Mucosa of stomach (tissue), 1 donor: ENCODE measurements at regions not wholly inside any gene's neighbourhood (a gene's known extent, or its start where the extent isn't known, plus 50 kb on each side); places are given as distances from the start of the nearest gene placed in this dataset.

Source experiments
- H3K27me3 ChIP-seq: one replicate; pipeline ENCODE4 v1.7.0; 2013; ENCODE audit warnings: mild to moderate bottlenecking, low read length; ENCODE audit not compliant: control insufficient read depth, insufficient read depth
- H3K36me3 ChIP-seq: one replicate; pipeline ENCODE4 v1.7.0; 2013; ENCODE audit warnings: low read length; ENCODE audit not compliant: control insufficient read depth, insufficient read depth
- H3K4me1 ChIP-seq: one replicate; pipeline ENCODE4 v1.7.0; 2013; ENCODE audit warnings: mild to moderate bottlenecking, low read length; ENCODE audit not compliant: control insufficient read depth, insufficient read depth
- H3K4me3 ChIP-seq: one replicate; pipeline ENCODE4 v1.7.0; 2013; ENCODE audit warnings: low read length
- H3K9ac ChIP-seq: one replicate; pipeline ENCODE4 v1.7.0; 2013; ENCODE audit warnings: mild to moderate bottlenecking, low read length, moderate library complexity
- H3K9me3 ChIP-seq: one replicate; pipeline ENCODE4 v1.7.0; 2013; ENCODE audit warnings: mild to moderate bottlenecking, low read length, moderate library complexity; ENCODE audit not compliant: control insufficient read depth
- donor health status: Pancreatic carcinoma.

DNA sequence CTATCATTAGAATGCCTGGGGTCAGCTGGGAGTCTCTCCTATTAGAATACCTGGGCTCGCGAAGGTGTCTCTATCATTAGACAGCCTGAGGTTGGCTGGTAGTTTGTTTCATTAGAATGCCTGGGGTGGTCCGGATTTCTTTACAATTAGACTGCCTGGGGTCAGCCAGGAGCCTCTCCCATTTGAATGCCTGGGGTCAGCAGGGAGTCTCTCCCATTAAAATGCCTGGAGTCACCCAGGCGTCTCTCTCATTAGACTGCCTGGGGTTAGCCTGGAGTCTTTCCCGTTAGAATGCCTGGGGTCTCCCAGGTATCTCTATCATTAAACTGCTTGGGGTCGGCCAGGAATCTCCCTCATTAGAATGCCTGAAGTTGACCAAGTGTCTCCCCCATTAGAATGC is 1458.3 kb downstream of the UQCRFS1 start:
- no peaks in the 10 kb centered on the region for H3K9me3 ChIP-seq
- no peaks in the 10 kb centered on the region for H3K36me3 ChIP-seq
- H3K4me3 ChIP-seq = no peak overlapping the region
- H3K27me3 ChIP-seq = no peaks in the 10 kb centered on the region
- no peak overlapping the region for H3K9ac ChIP-seq
- no peaks in the 10 kb centered on the region for H3K4me1 ChIP-seq

DNA sequence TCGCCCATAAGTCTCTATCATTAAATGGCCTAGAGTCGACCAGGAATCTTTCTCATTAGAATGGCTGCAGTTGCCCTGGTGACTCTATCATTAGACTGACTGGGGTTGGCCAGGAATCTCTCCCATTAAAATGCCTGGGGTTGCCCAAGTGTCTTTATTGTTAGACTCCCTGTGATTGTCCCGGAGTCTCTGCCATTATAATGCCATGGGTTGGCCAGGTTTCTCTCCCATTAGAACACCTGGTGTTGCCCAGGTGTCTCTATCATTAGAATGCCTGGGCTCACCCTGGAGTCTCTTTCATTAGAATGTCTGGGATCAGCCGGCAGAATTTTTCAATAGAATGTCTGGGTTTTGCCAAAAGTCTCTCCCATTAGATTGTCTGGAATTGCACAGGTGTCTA is 1459.3 kb downstream of the UQCRFS1 start:
- Histone ChIP-seq H3K36me3 (no peaks in the 10 kb centered on the region), H3K27me3 (no peaks in the 10 kb centered on the region)

DNA sequence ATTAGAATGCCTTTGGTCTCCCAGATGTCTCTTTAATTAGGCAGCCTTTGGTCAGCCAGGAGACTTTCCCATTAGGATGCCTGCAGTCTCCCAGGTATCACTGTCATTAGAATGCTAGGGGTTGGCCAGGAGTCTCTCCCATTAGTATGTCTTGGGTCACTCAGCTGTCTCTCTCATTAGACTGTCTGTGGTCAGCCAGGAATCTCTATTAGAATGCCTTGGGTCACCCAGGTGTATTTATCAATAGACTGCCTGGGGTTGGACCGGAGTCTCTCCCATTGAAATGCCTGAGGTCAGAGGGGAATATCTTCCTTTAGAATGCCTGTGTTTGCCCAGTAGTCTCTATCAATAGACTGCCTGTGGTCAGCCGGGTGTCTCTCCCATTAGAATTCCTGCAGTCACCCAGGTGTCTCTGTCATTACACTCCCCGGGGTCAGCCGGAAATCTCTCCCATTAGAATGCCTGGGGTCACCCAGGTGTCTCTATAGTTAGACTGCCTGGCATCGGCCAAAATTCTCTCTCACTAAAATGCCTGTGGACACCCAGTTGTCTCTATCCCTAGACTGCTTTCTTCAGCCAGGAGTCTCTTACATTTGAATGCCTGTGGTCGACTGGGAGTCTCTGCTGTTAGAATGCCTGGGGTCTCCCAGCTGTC is 1460.3 kb downstream of the UQCRFS1 start:
- no peaks in the 10 kb centered on the region for H3K27me3 ChIP-seq
- no peaks in the 10 kb centered on the region for H3K4me1 ChIP-seq
- H3K4me3 ChIP-seq = no peak overlapping the region
- no peak overlapping the region for H3K9ac ChIP-seq
- H3K36me3 ChIP-seq = no peaks in the 10 kb centered on the region
- H3K9me3 ChIP-seq = no peaks in the 10 kb centered on the region

More for the DNA sequence above, 1459.3 kb downstream of the UQCRFS1 start:
- H3K9ac ChIP-seq = no peak overlapping the region
- no peaks in the 10 kb centered on the region for H3K9me3 ChIP-seq
- H3K4me3 ChIP-seq = no peak overlapping the region
- H3K4me1 ChIP-seq = no peaks in the 10 kb centered on the region

DNA sequence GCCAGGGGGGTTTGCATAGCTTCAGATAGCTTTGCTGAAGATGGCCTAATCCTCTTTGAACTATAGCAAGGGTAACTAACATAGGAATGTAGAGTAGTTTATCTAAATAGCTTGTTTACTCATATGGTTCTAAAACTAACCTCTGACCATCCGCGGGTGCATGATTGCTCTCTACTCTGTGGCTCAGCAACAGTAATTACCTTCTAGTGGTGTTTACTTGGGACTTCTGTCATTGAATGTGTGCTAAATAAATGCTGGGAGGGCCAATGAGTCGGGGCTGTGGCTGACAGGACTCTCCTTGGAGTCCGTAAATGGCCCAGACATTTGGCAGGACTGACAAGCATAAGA is 1461.9 kb downstream of the UQCRFS1 start:
- Histone ChIP-seq H3K4me1 (no peaks in the 10 kb centered on the region), H3K4me3 (no peak overlapping the region), H3K27me3 (no peaks in the 10 kb centered on the region), H3K9me3 (no peaks in the 10 kb centered on the region), H3K9ac (no peak overlapping the region), H3K36me3 (no peaks in the 10 kb centered on the region)

DNA sequence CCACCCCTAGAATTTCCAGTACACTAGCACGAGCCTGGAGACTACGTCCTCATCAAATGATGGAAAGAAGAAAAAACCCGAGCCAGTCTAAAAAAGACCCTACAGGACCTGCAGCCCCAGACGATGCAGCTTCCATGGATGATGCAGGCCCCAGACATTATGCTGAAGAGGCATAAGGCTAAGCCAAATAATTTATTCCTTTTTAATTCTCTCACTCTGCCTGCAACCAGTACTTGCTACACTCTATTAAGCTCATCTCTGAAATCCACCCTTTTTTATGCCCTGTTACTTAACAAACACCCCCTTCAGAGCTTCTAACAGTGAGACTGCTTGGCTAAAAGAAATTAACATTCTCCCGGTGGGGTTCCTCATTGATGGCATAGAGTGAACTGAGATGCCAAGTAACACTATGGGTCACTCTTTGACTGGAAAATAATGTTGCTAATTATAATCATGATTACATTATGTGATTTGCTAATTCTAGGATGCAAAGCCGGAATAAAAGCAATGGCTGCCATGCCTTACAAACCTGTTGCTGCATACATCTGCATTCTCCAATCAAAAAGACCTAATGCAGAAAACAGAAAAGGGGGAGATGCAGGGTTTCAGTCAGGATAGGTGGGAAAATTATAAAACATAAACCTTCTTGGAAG is 1462.4 kb downstream of the UQCRFS1 start:
- Histone ChIP-seq H3K4me1 (no peaks in the 10 kb centered on the region), H3K36me3 (no peaks in the 10 kb centered on the region), H3K9ac (no peak overlapping the region), H3K27me3 (no peaks in the 10 kb centered on the region), H3K9me3 (no peaks in the 10 kb centered on the region), H3K4me3 (no peak overlapping the region)

DNA sequence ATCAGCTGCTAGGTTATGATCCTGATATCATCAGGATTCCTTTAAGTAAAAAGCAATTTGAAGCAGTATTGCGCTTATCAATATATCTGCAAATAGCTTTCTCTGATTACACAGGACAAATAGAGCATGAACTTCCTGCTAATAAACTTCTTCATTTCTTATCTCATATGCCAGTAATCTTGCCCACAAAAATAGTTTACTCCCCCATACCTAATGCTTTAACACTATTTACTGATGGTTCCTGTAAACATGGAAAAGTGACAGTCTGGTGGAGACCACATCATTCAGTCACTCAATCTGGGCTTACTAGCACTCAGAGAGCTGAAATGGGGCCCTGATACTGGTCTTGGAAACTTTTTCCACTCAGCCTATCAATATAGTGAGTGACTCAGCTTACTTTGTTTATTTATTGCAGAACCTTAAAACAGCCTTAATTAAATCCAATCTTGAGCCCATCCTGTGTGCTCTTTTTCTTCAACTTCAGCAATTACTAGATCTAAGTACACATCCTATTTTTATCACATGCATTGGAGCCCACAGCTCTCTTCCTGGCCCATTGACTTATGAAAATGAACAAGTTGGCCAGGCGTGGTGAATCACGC is 1464.3 kb downstream of the UQCRFS1 start:
- H3K27me3 ChIP-seq = no peaks in the 10 kb centered on the region
- no peak overlapping the region for H3K9ac ChIP-seq
- H3K4me3 ChIP-seq = no peak overlapping the region
- H3K36me3 ChIP-seq = no peaks in the 10 kb centered on the region
- H3K4me1 ChIP-seq = no peaks in the 10 kb centered on the region
- H3K9me3 ChIP-seq = no peaks in the 10 kb centered on the region

DNA sequence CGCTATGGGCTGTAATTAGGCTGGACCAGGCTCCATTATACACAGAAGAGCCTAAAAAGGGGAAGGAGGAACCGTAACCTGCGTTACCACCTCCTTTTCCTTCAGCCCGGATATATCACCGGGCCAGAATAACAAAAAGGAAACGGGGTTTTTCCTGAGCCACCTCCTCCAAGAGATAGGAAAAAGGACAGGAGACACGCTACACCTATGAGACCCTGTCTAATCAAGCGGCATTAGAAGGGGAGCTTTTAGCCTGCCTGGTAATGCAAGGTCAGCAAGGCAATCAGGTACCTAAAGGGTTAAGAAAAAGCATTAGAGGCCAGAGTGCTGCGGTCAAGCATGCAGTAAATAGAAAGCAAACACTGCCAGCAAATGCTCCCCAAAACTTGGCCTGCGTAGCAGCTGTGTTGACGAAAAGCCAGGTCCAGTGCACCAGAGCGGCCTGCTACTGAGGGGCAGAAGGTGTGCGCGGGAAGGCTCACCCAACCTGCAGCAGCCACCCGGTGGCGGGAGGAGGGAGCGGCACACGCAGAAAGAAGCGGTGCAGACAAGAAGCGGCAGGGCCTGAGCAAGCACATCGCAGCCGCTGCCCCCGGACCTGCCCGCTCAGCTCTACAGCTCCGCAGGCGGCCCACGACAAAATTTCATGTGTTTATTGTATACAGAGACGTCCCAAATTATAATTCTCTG is 1466.1 kb downstream of the UQCRFS1 start:
- Histone ChIP-seq H3K9me3 (no peaks in the 10 kb centered on the region), H3K27me3 (no peaks in the 10 kb centered on the region), H3K4me3 (no peak overlapping the region), H3K4me1 (no peaks in the 10 kb centered on the region), H3K36me3 (no peaks in the 10 kb centered on the region), H3K9ac (no peak overlapping the region)

DNA sequence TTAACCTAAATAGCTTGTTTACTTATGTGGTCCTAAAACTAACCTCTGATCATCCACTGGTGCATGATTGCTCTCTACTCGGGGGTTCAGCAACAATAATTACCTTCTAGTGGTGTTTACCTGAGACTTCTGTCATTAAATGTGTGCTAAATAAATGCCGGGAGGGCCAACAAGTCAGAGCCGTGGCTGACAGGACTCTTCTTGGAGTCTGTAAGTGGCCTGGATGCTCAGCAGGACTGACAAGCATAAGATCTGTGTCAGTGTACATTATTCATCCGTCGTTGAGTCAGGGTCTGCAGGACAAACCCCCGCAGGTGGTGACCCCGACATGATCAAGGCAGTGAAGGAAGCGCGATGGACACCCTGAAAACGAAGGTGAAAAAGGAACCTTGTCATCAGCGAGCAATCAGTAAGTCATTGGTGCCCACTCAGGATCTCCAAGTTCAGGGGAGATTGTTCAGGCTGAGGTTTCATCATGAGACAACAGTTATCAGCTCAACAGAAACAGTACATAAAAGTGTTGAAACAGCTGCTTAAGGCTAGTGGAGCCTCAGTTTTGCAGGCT is 1466.9 kb downstream of the UQCRFS1 start:
- H3K9ac ChIP-seq = no peak overlapping the region
- no peak overlapping the region for H3K4me3 ChIP-seq
- H3K4me1 ChIP-seq = no peaks in the 10 kb centered on the region
- no peaks in the 10 kb centered on the region for H3K36me3 ChIP-seq
- no peaks in the 10 kb centered on the region for H3K27me3 ChIP-seq
- H3K9me3 ChIP-seq = no peaks in the 10 kb centered on the region

DNA sequence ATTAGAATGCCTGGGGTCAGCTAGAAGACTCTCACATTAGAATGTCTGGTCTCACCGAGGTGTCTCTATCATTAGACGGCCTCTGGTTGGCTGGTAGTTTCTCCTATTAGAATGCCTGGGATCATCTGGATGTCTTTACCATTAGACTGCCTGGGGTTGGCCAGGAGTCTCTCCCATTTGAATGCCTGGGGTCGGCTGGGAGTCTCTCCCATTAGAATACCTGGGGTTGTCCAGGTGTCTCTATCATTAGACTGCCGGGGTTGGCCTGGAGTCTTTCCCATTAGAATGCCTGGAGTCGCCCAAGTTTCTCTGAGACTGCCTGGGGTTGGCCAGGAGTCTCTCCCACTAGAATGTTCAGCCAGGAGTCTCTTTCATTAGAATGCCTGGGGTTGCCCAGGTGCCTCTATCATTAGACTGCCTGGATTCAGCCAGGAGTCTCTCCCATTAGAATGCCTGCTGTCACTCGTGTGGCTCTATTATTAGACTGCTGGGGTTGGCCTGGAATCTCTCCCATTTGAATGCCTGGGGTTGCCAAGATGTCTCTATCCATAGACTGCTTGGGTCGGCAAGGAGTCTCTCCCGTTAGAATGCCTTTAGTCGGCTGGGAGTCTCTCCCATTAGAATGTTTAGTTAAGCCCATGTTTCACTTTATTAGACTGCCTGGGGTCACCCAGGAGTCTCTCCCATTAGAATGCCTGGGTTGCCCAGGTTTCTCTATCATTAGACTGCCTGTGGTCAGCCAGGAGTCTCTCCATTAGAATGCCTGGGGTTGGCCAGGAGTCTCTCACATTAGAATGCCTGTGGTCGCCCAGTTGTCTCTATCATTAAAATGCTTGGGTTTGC is 1467.8 kb downstream of the UQCRFS1 start:
- Histone ChIP-seq H3K9ac (no peak overlapping the region), H3K27me3 (no peaks in the 10 kb centered on the region), H3K9me3 (no peaks in the 10 kb centered on the region), H3K4me1 (no peaks in the 10 kb centered on the region), H3K36me3 (no peaks in the 10 kb centered on the region), H3K4me3 (no peak overlapping the region)

DNA sequence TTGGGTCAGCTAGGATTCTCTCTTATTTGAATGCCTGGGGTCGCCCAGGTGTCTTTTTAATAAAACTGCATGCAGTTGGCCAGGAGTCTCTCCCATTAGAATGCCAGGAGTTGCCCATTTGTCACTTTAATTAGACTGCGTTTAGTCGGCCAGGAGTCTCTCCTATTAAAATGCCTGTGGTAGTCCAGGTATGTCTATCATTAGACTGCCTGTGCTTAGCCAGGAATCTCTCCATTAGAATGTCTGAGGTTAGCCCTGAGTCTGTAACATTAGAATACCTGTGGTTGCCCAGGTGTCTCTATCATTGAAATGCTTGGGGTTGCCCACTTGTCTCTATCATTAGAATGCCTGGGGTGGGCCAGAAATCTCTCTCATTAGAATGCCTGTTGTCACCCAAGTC is 1470.9 kb downstream of the UQCRFS1 start:
- H3K4me1 ChIP-seq = no peaks in the 10 kb centered on the region
- no peaks in the 10 kb centered on the region for H3K9me3 ChIP-seq
- H3K36me3 ChIP-seq = no peaks in the 10 kb centered on the region
- H3K9ac ChIP-seq = no peak overlapping the region
- H3K4me3 ChIP-seq = no peak overlapping the region
- H3K27me3 ChIP-seq = no peaks in the 10 kb centered on the region

DNA sequence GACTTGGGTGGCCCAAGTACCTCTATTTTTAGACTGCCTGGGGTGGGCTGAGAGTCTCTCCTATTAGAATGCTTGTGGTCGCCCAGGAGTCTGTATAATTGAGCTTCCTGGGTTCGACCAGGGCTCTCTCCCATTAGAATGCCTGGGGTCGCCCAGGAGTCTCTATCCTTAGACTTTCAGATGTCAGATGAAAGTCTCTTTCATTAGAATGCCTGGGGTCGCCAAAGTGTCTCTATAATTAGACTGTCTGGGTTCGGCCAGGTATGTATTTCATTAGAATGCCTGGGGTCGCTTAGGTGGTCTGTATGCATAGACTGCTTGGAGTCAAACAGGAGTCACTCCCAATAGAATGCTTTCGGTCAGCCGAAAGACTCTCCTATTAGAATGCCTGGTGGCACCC is 1471.7 kb downstream of the UQCRFS1 start:
- no peak overlapping the region for H3K4me3 ChIP-seq
- no peaks in the 10 kb centered on the region for H3K27me3 ChIP-seq
- no peak overlapping the region for H3K9ac ChIP-seq
- H3K4me1 ChIP-seq = no peaks in the 10 kb centered on the region
- no peaks in the 10 kb centered on the region for H3K36me3 ChIP-seq
- no peaks in the 10 kb centered on the region for H3K9me3 ChIP-seq
